Type B pancreatic cell (in vitro differentiated cells): ENCODE measurements at regions not wholly inside any gene's neighbourhood (a gene's known extent, or its start where the extent isn't known, plus 50 kb on each side); places are given as distances from the start of the nearest gene placed in this dataset.

Source experiments
- DNase-seq: peaks from one replicate; pipeline ENCODE4 v3.0.0; 2021; ENCODE audit warnings: mixed read lengths; ENCODE audit not compliant: unreplicated experiment; ENCODE audit errors: extremely low spot score
- H3K27ac Mint-ChIP-seq: 2 replicates; pipeline ENCODE4 v1.8.0; 2021; ENCODE audit warnings: mild to moderate bottlenecking, mixed read lengths
- H3K27me3 Mint-ChIP-seq: 2 replicates; pipeline ENCODE4 v1.8.0; 2021; ENCODE audit warnings: mixed read lengths
- H3K36me3 Mint-ChIP-seq: 2 replicates; pipeline ENCODE4 v1.8.0; 2021; ENCODE audit warnings: mixed read lengths
- H3K4me1 Mint-ChIP-seq: one replicate; pipeline ENCODE4 v1.8.0; 2021; ENCODE audit warnings: mixed read lengths; ENCODE audit not compliant: unreplicated experiment
- H3K4me3 Mint-ChIP-seq: 2 replicates; pipeline ENCODE4 v1.8.0; 2021; ENCODE audit warnings: mild to moderate bottlenecking, mixed read lengths
- H3K9me3 Mint-ChIP-seq: 2 replicates; pipeline ENCODE4 v1.8.0; 2021; ENCODE audit warnings: mixed read lengths
- CTCF ChIP-seq: fragments of 200-600 bp; sonication (generic); conservative IDR thresholded peaks from 2 replicates; pipeline ENCODE4 v1.5.0; 2021; ENCODE audit warnings: antibody characterized with exemption, mild to moderate bottlenecking

DNA sequence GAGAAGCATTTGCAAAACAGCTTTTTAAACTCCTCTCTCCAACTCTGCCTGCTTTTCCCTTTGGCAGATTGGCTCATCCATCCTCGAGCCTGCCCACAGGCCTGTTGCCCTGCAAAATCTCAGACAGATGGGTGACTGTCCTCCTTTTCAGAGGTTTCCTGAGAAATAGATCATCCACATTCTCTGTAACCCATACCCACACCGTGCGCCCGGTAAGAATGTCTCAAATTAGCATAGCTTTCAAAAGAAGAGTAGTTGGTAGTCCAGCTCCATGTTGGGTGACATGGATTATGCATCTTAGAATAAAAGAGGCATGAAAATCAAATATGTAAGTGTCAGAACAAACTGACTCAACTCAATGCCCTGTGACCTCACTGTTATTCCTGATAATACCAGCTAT, 457.9 kb downstream of the TSN start:
- no peak for DNase-seq
- H3K4me3 Mint-ChIP-seq = no peak overlapping the region
- no peak for TF ChIP-seq CTCF
- H3K27ac Mint-ChIP-seq = no peak overlapping the region
- H3K4me1 Mint-ChIP-seq = peaks cover 2% of the 10 kb centered on the region
- H3K27me3 Mint-ChIP-seq = peaks cover 18% of the 10 kb centered on the region
- H3K36me3 Mint-ChIP-seq = no peaks in the 10 kb centered on the region
- H3K9me3 Mint-ChIP-seq = no peaks in the 10 kb centered on the region

DNA sequence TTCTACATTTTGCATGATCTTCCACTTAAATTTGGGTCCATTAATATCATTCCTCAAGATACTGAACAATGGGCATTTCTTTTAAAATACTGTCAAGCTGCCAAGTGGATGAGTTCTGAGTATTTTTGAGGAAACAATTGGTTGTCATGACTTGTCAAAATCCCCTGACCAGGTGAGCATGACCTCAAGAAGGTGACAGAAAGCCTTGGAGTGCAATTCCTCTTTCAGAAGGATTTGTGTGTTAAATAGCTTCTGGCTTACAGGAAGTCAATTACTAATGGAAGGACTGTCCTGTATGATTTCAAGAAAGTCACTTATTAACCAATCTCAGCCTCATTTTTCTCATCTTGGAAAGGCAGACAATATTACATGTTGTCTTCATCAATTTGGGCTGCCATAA, 460.6 kb downstream of the TSN start:
- peaks cover 15% of the 10 kb centered on the region for H3K27me3 Mint-ChIP-seq
- no peak for TF ChIP-seq CTCF
- no peak overlapping the region for H3K27ac Mint-ChIP-seq
- H3K4me3 Mint-ChIP-seq = no peak overlapping the region
- peaks cover 13% of the 10 kb centered on the region for H3K4me1 Mint-ChIP-seq
- no peaks in the 10 kb centered on the region for H3K9me3 Mint-ChIP-seq
- no peaks in the 10 kb centered on the region for H3K36me3 Mint-ChIP-seq
- no peak for DNase-seq

DNA sequence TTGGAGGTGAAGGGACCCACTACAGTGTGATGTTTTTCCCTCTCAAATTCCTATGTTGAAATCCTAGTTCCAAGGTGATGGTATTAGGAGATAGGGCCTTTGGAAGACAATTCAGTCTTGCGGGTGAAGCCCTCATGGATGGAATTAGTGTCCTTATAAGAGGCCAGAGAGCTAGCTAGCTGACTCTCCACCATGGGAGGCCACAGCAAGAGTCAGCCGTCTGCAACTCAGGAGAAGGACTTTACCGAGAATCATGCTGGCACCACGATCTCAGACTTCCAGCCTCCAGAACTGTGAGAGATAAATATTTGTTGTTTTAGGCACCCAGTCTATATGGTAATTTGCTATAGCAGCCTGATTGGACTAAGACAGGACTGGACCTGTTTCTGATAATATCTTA, 461.4 kb downstream of the TSN start:
- Mint-ChIP-seq H3K36me3 (no peaks in the 10 kb centered on the region), H3K9me3 (no peaks in the 10 kb centered on the region), H3K27ac (no peak overlapping the region), H3K4me1 (peaks cover 13% of the 10 kb centered on the region), H3K4me3 (no peak overlapping the region), H3K27me3 (peaks cover 15% of the 10 kb centered on the region)
- no peak for TF ChIP-seq CTCF
- DNase-seq = no peak

DNA sequence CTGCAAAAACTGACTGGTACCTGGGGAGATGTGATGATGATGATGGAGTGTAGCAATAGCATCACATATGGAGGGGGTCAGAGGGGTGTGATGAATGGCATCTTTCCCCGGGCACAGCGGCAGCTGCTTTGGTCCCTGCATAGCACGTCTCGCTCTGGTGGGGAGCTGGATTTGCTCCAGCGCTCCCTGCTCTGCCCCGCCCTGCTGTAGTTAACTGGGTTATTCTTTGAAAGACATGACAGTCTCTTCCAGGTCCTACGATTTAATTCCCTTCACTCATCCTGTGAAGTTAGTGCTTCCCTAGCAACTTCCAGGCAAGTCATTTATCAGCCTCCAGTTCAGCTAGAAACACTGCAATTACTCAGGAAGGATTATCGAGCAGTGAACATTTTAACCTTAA, 463.1 kb downstream of the TSN start:
- H3K9me3 Mint-ChIP-seq = no peaks in the 10 kb centered on the region
- DNase-seq = no peak
- H3K27ac Mint-ChIP-seq = no peak overlapping the region
- TF ChIP-seq CTCF = no peak
- H3K27me3 Mint-ChIP-seq = peaks cover 19% of the 10 kb centered on the region
- H3K4me1 Mint-ChIP-seq = peaks cover 13% of the 10 kb centered on the region
- no peaks in the 10 kb centered on the region for H3K36me3 Mint-ChIP-seq
- peak overlapping the region; percentile 0 for H3K4me3 Mint-ChIP-seq

- no peak for TF ChIP-seq CTCF
- no peak overlapping the region for H3K27ac Mint-ChIP-seq
- no peak overlapping the region for H3K4me3 Mint-ChIP-seq
- no peak for DNase-seq
- no peaks in the 10 kb centered on the region for H3K36me3 Mint-ChIP-seq
- peaks cover 19% of the 10 kb centered on the region for H3K27me3 Mint-ChIP-seq
- no peaks in the 10 kb centered on the region for H3K9me3 Mint-ChIP-seq
- peaks cover 13% of the 10 kb centered on the region for H3K4me1 Mint-ChIP-seq
Observed at GRCh38 chr2:122219504-122219903, 464.1 kb downstream of the TSN start.

DNA sequence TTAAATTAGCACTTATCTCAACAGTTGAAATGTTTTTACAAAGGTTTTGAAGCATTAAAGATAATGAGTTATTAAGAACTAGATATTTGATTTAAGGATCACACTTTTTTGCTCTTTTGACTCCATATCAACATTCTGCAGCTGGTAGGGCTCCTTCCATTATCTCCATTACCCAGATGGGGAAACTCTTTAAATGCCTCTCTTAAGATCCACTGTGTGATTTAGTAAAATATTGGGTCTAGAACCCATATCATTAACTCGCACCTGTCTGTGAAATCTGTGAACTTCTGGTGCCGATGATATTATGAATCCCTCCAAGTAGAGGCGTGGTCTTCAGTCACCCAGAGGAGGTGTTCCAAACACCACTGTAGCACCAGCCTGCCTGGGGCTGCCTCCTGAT, 466.2 kb downstream of the TSN start:
- H3K9me3 Mint-ChIP-seq = no peaks in the 10 kb centered on the region
- TF ChIP-seq CTCF = no peak

More for the DNA sequence above, 466.2 kb downstream of the TSN start:
- H3K36me3 Mint-ChIP-seq = no peaks in the 10 kb centered on the region
- H3K27me3 Mint-ChIP-seq = peaks cover 12% of the 10 kb centered on the region
- no peak overlapping the region for H3K27ac Mint-ChIP-seq
- H3K4me1 Mint-ChIP-seq = peaks cover 13% of the 10 kb centered on the region
- no peak for DNase-seq
- no peak overlapping the region for H3K4me3 Mint-ChIP-seq
